HEK293 (cell line): ENCODE measurements at regions not wholly inside any gene's neighbourhood (a gene's known extent, or its start where the extent isn't known, plus 50 kb on each side); places are given as distances from the start of the nearest gene placed in this dataset.

ENCODE experiments used
- CTCF ChIP-seq: fragments of 450-650 bp; formaldehyde crosslinking; IDR thresholded peaks from 2 replicates; pipeline ENCODE4 v1.5.1; 2016; ENCODE audit warnings: missing biosample characterization, missing genetic modification characterization
- MEIS1 ChIP-seq: sonication (generic); formaldehyde crosslinking; IDR thresholded peaks from 2 replicates; pipeline ENCODE4 v1.8.1; 2022; ENCODE audit warnings: missing genetic modification reagents, mild to moderate bottlenecking, borderline replicate concordance
- ZNF221 ChIP-seq: fragments of 450-650 bp; formaldehyde crosslinking; IDR thresholded peaks from 2 replicates; pipeline ENCODE4 v1.5.1; 2017; ENCODE audit warnings: missing biosample characterization, missing genetic modification characterization, borderline replicate concordance
- ZNF777 ChIP-seq: fragments of 450-650 bp; formaldehyde crosslinking; IDR thresholded peaks from 2 replicates; pipeline ENCODE4 v1.5.1; 2017; ENCODE audit warnings: missing biosample characterization, missing genetic modification characterization, borderline replicate concordance

DNA sequence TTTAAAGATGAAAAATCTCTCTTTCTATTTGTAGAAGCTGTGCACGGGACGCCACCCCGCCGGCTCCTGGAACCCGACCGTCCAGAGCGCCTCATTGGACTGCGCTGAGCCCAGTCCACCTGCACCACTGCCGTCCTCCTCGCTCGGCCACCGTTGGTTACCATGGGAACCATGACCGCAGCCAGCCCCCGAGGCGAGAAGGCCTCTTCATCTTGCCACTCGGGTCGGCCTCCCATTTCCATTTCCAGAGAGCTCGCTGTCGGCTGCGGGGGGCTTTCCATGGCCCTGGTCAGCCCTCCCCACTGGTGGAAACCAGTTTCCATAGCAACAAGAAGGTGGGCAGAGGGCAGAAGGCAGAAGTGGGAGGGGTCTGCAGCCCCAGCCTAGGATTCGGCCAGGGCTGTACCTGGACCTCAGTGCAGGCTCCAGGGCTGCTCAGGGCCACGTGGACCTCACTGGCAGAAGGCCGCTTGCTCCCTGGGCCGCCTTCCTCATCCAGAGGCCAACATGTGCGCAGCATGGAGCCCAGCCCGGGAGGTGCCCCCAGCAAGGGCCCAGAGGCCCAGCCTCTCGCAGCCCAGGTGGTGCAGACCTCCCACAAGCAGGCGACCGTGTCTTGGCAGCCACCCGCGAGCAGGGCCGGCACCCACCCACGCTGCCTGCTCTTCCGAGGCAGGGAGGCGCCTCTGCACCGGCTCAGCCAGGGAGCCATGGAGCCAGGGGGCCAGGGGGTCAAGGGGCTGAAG lies 283.5 kb upstream of the PPP2R2D start:
- TF ChIP-seq CTCF (tag by site-specific recombination): no peak
- TF ChIP-seq ZNF777 (tag by site-specific recombination): no peak
- TF ChIP-seq MEIS1 (CRISPR knock-in tag): no peak
- no peak for TF ChIP-seq ZNF221 (tag by site-specific recombination)
